Activated T-cell treated with anti-CD3 and anti-CD28 coated beads, Interleukin-2, amount 50 U/mL, for 72 hours (primary cell): ENCODE measurements at regions not wholly inside any gene's neighbourhood (a gene's known extent, or its start where the extent isn't known, plus 50 kb on each side); places are given as distances from the start of the nearest gene placed in this dataset.

Experiments used
- ATAC-seq, 2 donors: fragments of 150-1000 bp; cut with Tn5 transposase; replicated peaks in 1 of 2; 2 replicates each; pipeline ENCODE4 v1.10.0; 2021; ENCODE audit warnings: moderate library complexity in 2 of 2, mild to moderate bottlenecking in 1 of 2
- DNase-seq, 2 donors: peaks; one replicate each; pipeline ENCODE4 v3.0.0; 2021 to 2022; ENCODE audit warnings: mixed read lengths in 1 of 2
- H3K27ac Mint-ChIP-seq: one replicate; pipeline ENCODE4 v1.8.0; 2022; ENCODE audit warnings: mild to moderate bottlenecking, moderate library complexity, mixed read lengths
- H3K27me3 Mint-ChIP-seq: one replicate; pipeline ENCODE4 v1.8.0; 2022; ENCODE audit warnings: low read depth, mixed read lengths
- H3K36me3 Mint-ChIP-seq, 2 donors: one replicate each; pipeline ENCODE4 v1.8.0; 2022; ENCODE audit warnings: mixed read lengths in 2 of 2, mild to moderate bottlenecking in 1 of 2; ENCODE audit not compliant: insufficient read depth in 2 of 2
- H3K4me1 Mint-ChIP-seq: one replicate; pipeline ENCODE4 v1.8.0; 2022; ENCODE audit warnings: low read depth, mixed read lengths
- H3K4me3 Mint-ChIP-seq, 2 donors: one replicate each; pipeline ENCODE4 v1.8.0; 2022; ENCODE audit warnings: mild to moderate bottlenecking in 2 of 2, mixed read lengths in 2 of 2, moderate library complexity in 2 of 2
- H3K9me3 Mint-ChIP-seq, 2 donors: one replicate each; pipeline ENCODE4 v1.8.0; 2022; ENCODE audit warnings: mixed read lengths in 2 of 2

DNA sequence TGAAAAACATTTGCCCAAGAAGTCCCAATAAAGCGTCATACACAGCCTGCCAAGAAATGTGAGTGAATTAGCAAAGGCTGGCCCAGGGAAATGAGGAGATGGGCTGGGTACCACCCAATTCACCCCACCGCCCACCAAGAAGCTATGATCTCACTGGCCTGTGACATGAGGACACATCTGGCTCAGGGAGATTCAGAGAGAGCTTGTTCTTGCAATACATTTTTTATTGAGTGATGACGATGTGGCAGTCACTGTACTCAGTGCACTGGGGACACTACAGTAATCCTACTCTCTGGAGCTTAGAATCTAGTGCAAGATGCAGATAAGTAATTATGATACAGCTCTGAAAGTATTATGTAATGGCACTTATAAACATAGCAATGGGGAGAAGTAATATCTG, 64.6 kb upstream of the IGFBP2 start:
- Mint-ChIP-seq H3K27me3 (peaks cover 9% of the 10 kb centered on the region), H3K27ac (no peak overlapping the region), H3K4me3 (no peak overlapping the region), H3K4me1 (no peaks in the 10 kb centered on the region), H3K9me3 (peaks cover 0 to 1% of the 10 kb centered on the region in 2 donors), H3K36me3 (no peaks in the 10 kb centered on the region)
- ATAC-seq, result no peak
- DNase-seq, result no peak

DNA sequence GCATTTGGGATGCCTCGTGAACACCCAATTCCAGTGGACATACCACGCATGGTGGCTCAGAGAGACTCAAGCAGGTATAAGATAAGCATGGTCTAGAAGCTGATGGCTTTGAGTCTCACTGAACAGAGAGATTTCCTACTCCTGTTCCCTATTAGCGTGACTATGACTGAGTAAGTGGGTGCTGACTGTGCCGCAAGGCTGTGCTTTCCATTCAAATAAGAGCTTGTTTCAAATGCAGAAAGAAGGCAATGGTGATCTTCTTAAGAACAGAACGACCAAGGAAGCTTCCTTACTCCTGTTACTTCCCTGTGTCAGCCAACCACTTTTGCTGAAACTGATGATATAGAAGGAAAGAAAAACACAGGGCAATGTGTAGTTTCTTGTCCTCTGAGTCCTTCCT, 63.5 kb upstream of the IGFBP2 start:
- H3K4me3 Mint-ChIP-seq, result no peak overlapping the region
- DNase-seq (no peak), ATAC-seq (no peak)
- no peaks in the 10 kb centered on the region for H3K36me3 Mint-ChIP-seq
- H3K4me1 Mint-ChIP-seq, result no peaks in the 10 kb centered on the region
- H3K27ac Mint-ChIP-seq, result no peak overlapping the region
- H3K27me3 Mint-ChIP-seq, result peaks cover 9% of the 10 kb centered on the region
- H3K9me3 Mint-ChIP-seq, result no peaks in the 10 kb centered on the region

- Mint-ChIP-seq H3K27me3 (peaks cover 9% of the 10 kb centered on the region), H3K9me3 (no peaks in the 10 kb centered on the region), H3K36me3 (no peaks in the 10 kb centered on the region), H3K4me1 (no peaks in the 10 kb centered on the region), H3K27ac (no peak overlapping the region), H3K4me3 (no peak overlapping the region)
- no peak for ATAC-seq
- DNase-seq, result no peak
Observed at GRCh38 chr2:216570357-216570756, 62.9 kb upstream of the IGFBP2 start.

DNA sequence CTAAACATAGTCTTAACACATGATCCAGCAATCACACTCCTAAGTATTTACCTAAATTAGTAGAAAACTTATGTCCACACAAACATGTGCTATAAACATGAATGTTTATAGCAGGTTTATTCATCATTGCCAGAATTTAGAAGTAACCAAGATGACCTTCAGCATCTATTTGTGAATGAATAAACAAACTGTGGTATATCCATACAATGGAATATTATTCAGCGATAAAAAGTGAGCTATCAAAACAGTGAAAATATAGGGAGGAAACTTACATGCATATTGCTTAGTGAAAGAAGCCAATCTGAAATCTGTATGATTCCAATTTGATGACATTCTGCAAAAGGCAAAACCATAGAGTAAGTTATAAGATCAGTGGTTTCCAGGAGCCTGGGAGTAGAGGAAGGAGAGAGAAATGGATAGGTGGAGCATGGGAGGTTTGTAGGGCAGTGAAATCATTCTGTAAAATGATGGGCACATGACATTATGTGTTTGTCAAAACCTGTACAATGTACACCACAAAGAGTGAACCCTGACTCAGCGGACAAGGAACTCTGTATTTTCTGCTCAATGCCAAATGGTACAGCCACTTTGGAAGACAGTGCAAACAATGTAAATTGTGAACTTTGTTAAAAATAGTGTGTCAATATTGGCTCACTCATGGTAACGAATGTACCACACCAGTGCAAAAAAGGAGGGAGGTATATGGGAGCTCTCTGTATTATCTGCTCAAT, 61.9 kb upstream of the IGFBP2 start:
- Mint-ChIP-seq H3K27me3 (peaks cover 9% of the 10 kb centered on the region), H3K4me3 (no peak overlapping the region), H3K36me3 (no peaks in the 10 kb centered on the region), H3K27ac (no peak overlapping the region), H3K4me1 (peaks cover under 1% of the 10 kb centered on the region), H3K9me3 (no peaks in the 10 kb centered on the region)
- ATAC-seq (no peak), DNase-seq (no peak)

GRCh38 chr2:216571909-216572513, 61.2 kb upstream of the IGFBP2 start:
- peak; percentile 26 to 37 for ATAC-seq
- Mint-ChIP-seq H3K9me3 (no peaks in the 10 kb centered on the region), H3K4me3 (no peak overlapping the region), H3K36me3 (no peaks in the 10 kb centered on the region), H3K27me3 (peaks cover 9% of the 10 kb centered on the region), H3K27ac (no peak overlapping the region), H3K4me1 (peaks cover 7% of the 10 kb centered on the region)
- no peak for DNase-seq

DNA sequence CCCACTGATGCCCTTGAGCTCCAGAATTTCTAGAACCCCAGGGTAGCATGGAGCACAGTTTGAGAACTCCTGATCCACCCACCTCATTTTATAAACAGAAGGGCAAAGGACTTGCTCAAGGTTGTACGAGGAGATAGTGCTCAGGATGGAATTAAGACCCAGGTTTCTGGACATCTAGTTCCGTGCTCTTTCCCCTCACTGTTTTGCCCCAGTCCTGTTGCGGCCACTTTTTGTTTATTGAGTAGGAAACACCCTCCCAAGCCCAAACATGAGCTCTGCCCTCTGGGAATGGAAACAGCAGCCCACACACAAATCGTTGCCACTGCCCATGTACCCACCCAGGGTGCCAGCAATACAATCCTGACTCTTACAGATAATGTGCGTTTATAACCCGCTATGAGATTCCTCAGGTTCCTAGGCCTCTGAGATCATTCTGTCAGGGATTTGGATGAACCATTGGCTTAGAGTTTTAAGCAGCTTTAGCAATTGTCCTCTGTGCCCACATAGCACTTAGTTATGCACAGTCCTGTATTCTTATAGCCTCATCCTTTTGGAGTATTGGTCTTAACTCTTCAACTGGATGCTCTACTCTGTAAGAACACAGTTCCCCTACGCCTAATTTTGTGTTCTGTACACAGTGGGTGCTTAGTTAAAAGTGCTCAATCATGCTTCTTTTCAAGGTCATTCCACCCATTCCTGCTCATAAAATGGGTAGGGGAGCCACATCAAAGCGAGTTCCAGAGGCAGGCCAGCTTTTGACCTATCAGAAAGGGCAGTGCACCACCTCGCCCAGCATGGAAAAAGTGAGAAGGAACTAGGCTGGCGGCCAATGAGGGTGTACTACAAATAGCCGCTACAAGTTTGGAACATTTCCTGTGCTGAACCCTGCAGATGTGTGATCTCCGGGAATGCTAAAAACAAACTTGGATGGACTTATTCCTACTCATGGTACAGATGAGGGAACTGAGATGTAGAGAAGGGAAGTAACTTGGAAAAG, 60.3 kb upstream of the IGFBP2 start:
- ATAC-seq, result no peak
- no peak for DNase-seq
- H3K27me3 Mint-ChIP-seq, result peaks cover 9% of the 10 kb centered on the region
- H3K27ac Mint-ChIP-seq, result no peak overlapping the region
- peaks cover 13% of the 10 kb centered on the region for H3K4me1 Mint-ChIP-seq
- no peaks in the 10 kb centered on the region for H3K36me3 Mint-ChIP-seq
- H3K4me3 Mint-ChIP-seq, result no peak overlapping the region
- no peaks in the 10 kb centered on the region for H3K9me3 Mint-ChIP-seq

- no peak overlapping the region for H3K27ac Mint-ChIP-seq
- H3K27me3 Mint-ChIP-seq, result peaks cover 11% of the 10 kb centered on the region
- ATAC-seq (no peak), DNase-seq (no peak)
- H3K36me3 Mint-ChIP-seq, result no peaks in the 10 kb centered on the region
- H3K4me3 Mint-ChIP-seq, result no peak overlapping the region
- H3K4me1 Mint-ChIP-seq, result peaks cover 13% of the 10 kb centered on the region
- no peaks in the 10 kb centered on the region for H3K9me3 Mint-ChIP-seq
Observed at GRCh38 chr2:216574046-216574445, 59.2 kb upstream of the IGFBP2 start.

DNA sequence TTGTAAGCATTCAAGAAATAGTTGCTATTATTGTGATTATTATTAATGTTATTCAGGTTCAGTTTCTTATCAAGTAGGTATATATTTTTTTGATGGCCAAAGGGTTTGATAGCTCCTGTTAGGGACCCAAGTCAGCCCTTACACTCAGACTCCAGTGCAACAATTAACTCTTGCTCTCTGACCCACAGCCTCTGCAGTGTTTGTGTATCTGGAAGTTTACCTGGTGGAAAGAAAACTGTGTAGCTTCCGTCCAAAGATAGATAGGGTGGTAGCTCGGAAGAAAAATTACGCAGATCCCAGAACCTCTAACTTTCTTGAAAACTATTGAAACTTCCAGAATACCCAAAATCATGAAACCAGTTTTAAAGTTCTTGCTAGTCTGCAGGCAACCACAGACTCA, 58.6 kb upstream of the IGFBP2 start:
- H3K9me3 Mint-ChIP-seq, result no peaks in the 10 kb centered on the region
- ATAC-seq (no peak), DNase-seq (no peak)
- H3K27me3 Mint-ChIP-seq, result peaks cover 6% of the 10 kb centered on the region
- H3K4me3 Mint-ChIP-seq, result no peak overlapping the region
- H3K36me3 Mint-ChIP-seq, result no peaks in the 10 kb centered on the region
- H3K27ac Mint-ChIP-seq, result no peak overlapping the region
- H3K4me1 Mint-ChIP-seq, result peaks cover 13% of the 10 kb centered on the region

DNA sequence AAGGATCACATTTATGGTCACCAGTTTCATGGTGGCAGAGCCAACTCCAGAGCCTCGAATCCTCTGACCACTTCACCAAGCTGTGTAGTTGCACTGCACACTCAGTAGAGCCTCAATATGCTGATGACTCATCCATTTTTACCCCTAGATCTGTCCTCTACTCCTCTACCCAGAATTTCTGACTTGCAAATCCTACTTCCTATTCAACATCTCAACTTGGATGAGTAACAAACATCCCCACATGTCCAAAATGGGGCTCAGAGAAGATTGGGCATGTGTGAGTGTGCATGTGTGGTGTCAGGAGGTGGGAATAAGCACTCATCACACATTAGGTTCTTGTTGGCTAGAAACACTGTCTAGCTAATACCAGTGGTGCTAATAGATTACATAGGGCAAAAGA, 57.8 kb upstream of the IGFBP2 start:
- ATAC-seq, result no peak

DNA sequence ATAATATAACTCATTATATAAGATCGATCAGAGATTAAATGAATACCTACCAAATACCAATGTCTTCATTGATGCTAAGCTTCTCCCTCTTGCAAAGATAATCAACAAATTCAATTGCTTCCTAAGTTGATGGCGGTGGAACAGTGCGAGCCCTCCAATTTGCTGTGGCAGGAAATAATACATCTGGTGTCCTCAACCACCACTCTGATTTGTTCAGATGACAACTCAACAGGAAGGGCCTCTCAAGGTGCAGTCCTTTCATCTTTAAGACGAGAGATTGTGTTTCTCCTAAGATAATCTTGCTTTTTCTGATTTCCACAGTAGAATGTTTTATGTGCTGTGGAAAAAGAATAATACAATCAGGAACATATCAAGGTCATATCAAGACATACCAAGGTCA, 56.6 kb upstream of the IGFBP2 start:
- no peaks in the 10 kb centered on the region for H3K9me3 Mint-ChIP-seq
- DNase-seq, result no peak
- no peak overlapping the region for H3K4me3 Mint-ChIP-seq
- peaks cover 16% of the 10 kb centered on the region for H3K27me3 Mint-ChIP-seq
- peaks cover 13% of the 10 kb centered on the region for H3K4me1 Mint-ChIP-seq
- ATAC-seq, result no peak
- H3K36me3 Mint-ChIP-seq, result no peaks in the 10 kb centered on the region
- H3K27ac Mint-ChIP-seq, result no peak overlapping the region

More for the DNA sequence above, 57.8 kb upstream of the IGFBP2 start:
- no peak overlapping the region for H3K4me3 Mint-ChIP-seq
- peaks cover 13% of the 10 kb centered on the region for H3K4me1 Mint-ChIP-seq
- no peak for DNase-seq
- H3K27me3 Mint-ChIP-seq, result peaks cover 7% of the 10 kb centered on the region
- H3K36me3 Mint-ChIP-seq, result no peaks in the 10 kb centered on the region
- no peak overlapping the region for H3K27ac Mint-ChIP-seq
- H3K9me3 Mint-ChIP-seq, result no peaks in the 10 kb centered on the region

- Mint-ChIP-seq H3K27ac (no peak overlapping the region), H3K4me3 (no peak overlapping the region), H3K27me3 (peaks cover 28% of the 10 kb centered on the region), H3K9me3 (no peaks in the 10 kb centered on the region), H3K36me3 (no peaks in the 10 kb centered on the region), H3K4me1 (peaks cover 13% of the 10 kb centered on the region)
- ATAC-seq (no peak), DNase-seq (no peak)
Observed at GRCh38 chr2:216578325-216578724, 54.9 kb upstream of the IGFBP2 start.

DNA sequence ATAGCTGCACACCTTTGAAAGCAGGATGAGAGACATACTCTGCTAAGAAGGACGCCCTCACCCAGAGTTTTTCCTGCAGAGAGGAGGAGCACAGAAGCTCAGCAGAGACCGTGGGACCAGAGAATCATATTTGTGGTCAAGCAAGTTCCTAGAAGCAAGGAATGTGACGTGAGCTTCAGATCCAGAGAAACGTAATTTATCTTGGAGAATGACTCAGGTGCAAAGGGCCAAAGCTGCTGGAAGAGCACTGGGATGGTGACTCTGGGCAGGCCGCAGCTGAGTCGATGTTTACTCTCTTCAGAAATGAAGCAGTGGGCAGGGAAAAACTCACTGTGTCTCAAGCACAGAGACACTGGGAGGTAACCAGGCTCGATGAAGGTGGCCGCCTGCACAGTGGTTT, 50.1 kb upstream of the IGFBP2 start:
- Mint-ChIP-seq H3K36me3 (no peaks in the 10 kb centered on the region), H3K27me3 (peaks cover 41% of the 10 kb centered on the region), H3K4me1 (no peaks in the 10 kb centered on the region), H3K27ac (no peak overlapping the region), H3K9me3 (no peaks in the 10 kb centered on the region), H3K4me3 (no peak overlapping the region)
- ATAC-seq, result no peak
- no peak for DNase-seq
